A673 (cell line): ENCODE measurements at regions not wholly inside any gene's neighbourhood (a gene's known extent, or its start where the extent isn't known, plus 50 kb on each side); places are given as distances from the start of the nearest gene placed in this dataset.

Source experiments
- EZH2 ChIP-seq: fragments of 200-600 bp; sonication (generic); IDR thresholded peaks from 2 replicates; pipeline ENCODE4 v1.6.1; 2017; ENCODE audit warnings: borderline replicate concordance, low read depth, mild to moderate bottlenecking, mixed read lengths, antibody characterized with exemption, low read length; ENCODE audit not compliant: poor library complexity, severe bottlenecking
- TF ChIP-seq, protein P1 (sequence below): fragments of 300-800, 200-600 bp; sonication (generic); conservative IDR thresholded peaks from 2 replicates; pipeline ENCODE4 v1.5.1; 2017; ENCODE audit warnings: low read depth, mild to moderate bottlenecking, antibody characterized with exemption, low read length, moderate library complexity, mixed read lengths

DNA sequence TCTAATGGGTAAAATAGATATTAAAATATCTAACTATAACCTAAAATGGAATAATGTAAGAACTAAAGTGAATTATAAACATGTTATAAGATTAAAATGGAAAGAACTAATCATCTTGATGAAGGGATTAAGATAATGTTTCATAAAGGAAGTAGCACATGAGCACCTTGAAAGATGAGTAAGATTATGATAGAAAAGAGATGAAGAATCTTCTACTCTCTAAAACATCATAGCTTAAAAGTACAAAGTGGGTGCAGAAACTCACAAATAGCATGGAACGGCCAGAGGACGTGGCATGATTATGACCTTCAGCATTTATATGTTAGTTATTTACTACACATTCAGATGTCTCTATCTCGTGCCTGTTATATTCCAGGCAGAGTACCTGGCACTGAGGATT lies 76.2 kb upstream of the COL5A2 start:
- no peak for TF ChIP-seq EZH2
- TF ChIP-seq, protein P1, sequence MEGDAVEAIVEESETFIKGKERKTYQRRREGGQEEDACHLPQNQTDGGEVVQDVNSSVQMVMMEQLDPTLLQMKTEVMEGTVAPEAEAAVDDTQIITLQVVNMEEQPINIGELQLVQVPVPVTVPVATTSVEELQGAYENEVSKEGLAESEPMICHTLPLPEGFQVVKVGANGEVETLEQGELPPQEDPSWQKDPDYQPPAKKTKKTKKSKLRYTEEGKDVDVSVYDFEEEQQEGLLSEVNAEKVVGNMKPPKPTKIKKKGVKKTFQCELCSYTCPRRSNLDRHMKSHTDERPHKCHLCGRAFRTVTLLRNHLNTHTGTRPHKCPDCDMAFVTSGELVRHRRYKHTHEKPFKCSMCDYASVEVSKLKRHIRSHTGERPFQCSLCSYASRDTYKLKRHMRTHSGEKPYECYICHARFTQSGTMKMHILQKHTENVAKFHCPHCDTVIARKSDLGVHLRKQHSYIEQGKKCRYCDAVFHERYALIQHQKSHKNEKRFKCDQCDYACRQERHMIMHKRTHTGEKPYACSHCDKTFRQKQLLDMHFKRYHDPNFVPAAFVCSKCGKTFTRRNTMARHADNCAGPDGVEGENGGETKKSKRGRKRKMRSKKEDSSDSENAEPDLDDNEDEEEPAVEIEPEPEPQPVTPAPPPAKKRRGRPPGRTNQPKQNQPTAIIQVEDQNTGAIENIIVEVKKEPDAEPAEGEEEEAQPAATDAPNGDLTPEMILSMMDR = no peak
